Upper lobe of right lung (tissue), 1 donor: ENCODE measurements at regions not wholly inside any gene's neighbourhood (a gene's known extent, or its start where the extent isn't known, plus 50 kb on each side); places are given as distances from the start of the nearest gene placed in this dataset.

ENCODE experiments used
- ATAC-seq: fragments of 200-7000 bp; cut with Tn5 transposase; one replicate; pipeline ENCODE4 v1.9.1; 2020; ENCODE audit warnings: mild to moderate bottlenecking, moderate library complexity
- DNase-seq: peaks from one replicate; pipeline ENCODE4 v3.0.0-alpha.2; 2020
- H3K27ac ChIP-seq: fragments of 200-600 bp; one replicate; pipeline ENCODE4 v1.8.0; 2022
- H3K27me3 ChIP-seq: fragments of 200-600 bp; one replicate; pipeline ENCODE4 v1.8.0; 2022; ENCODE audit warnings: mild to moderate bottlenecking
- H3K36me3 ChIP-seq: fragments of 200-600 bp; one replicate; pipeline ENCODE4 v1.8.0; 2022
- H3K4me1 ChIP-seq: fragments of 200-600 bp; one replicate; pipeline ENCODE4 v1.8.0; 2022
- H3K4me3 ChIP-seq: fragments of 200-600 bp; one replicate; pipeline ENCODE4 v1.8.0; 2022; ENCODE audit warnings: mild to moderate bottlenecking
- H3K9me3 ChIP-seq: fragments of 200-600 bp; one replicate; pipeline ENCODE4 v1.8.0; 2022
- CTCF ChIP-seq: fragments of 200-600 bp; IDR thresholded peaks from one replicate; pipeline ENCODE4 v1.8.0; 2022; ENCODE audit warnings: antibody characterized with exemption
- intact Hi-C: fragments of 100-400 bp; cut with DNase I; formaldehyde crosslinking; loops from one replicate; pipeline ENCODE4 v1.11.0; 2022
- donor health status: DM: no; HTN: yes; CAD: no; lungs with severe emphysema.

- intact Hi-C loops: no loop called here
- Histone ChIP-seq H3K27ac (no peak overlapping the region), H3K4me1 (no peaks in the 10 kb centered on the region), H3K9me3 (no peaks in the 10 kb centered on the region), H3K27me3 (no peaks in the 10 kb centered on the region), H3K36me3 (no peaks in the 10 kb centered on the region), H3K4me3 (no peak overlapping the region)
- ATAC-seq (no peak), DNase-seq (no peak)
- TF ChIP-seq CTCF: no peak
Measured at GRCh38 chr3:84023842-84024241, 934.9 kb upstream of the CADM2 start.

GRCh38 chr3:84039099-84039498 lies 919.7 kb upstream of the CADM2 start:
- no peak overlapping the region for H3K27ac ChIP-seq
- DNase-seq (no peak), ATAC-seq (no peak)
- no peaks in the 10 kb centered on the region for H3K9me3 ChIP-seq
- H3K36me3 ChIP-seq: no peaks in the 10 kb centered on the region
- H3K27me3 ChIP-seq: no peaks in the 10 kb centered on the region
- no peak for TF ChIP-seq CTCF
- no peak overlapping the region for H3K4me3 ChIP-seq
- no peaks in the 10 kb centered on the region for H3K4me1 ChIP-seq
- intact Hi-C loops: no loop called here

GRCh38 chr3:84042399-84043106 lies 916.2 kb upstream of the CADM2 start:
- Histone ChIP-seq H3K9me3 (no peaks in the 10 kb centered on the region), H3K36me3 (no peaks in the 10 kb centered on the region), H3K27me3 (no peaks in the 10 kb centered on the region), H3K4me1 (no peaks in the 10 kb centered on the region), H3K4me3 (no peak overlapping the region), H3K27ac (no peak overlapping the region)
- DNase-seq: no peak
- ATAC-seq: no peak
- intact Hi-C loops: no loop called here
- TF ChIP-seq CTCF: no peak

GRCh38 chr3:84066915-84067314 lies 891.9 kb upstream of the CADM2 start:
- H3K4me1 ChIP-seq: no peaks in the 10 kb centered on the region
- intact Hi-C loops: no loop called here
- no peaks in the 10 kb centered on the region for H3K27me3 ChIP-seq
- no peaks in the 10 kb centered on the region for H3K9me3 ChIP-seq
- H3K36me3 ChIP-seq: no peaks in the 10 kb centered on the region
- no peak for ATAC-seq
- H3K4me3 ChIP-seq: no peak overlapping the region
- TF ChIP-seq CTCF: no peak
- no peak overlapping the region for H3K27ac ChIP-seq
- DNase-seq: no peak

- intact Hi-C loops: no loop called here
- no peak for TF ChIP-seq CTCF
- Histone ChIP-seq H3K27me3 (no peaks in the 10 kb centered on the region), H3K27ac (no peak overlapping the region), H3K36me3 (no peaks in the 10 kb centered on the region), H3K4me1 (no peaks in the 10 kb centered on the region), H3K9me3 (no peaks in the 10 kb centered on the region), H3K4me3 (no peak overlapping the region)
- ATAC-seq (no peak), DNase-seq (no peak)
Measured at GRCh38 chr3:84073664-84074063, 885.1 kb upstream of the CADM2 start.

- no peak for TF ChIP-seq CTCF
- Histone ChIP-seq H3K27ac (no peak overlapping the region), H3K4me3 (no peak overlapping the region), H3K36me3 (no peaks in the 10 kb centered on the region), H3K9me3 (no peaks in the 10 kb centered on the region), H3K4me1 (no peaks in the 10 kb centered on the region), H3K27me3 (no peaks in the 10 kb centered on the region)
- no peak for DNase-seq
- ATAC-seq: no peak
- intact Hi-C loops: no loop called here
Measured at GRCh38 chr3:84074767-84075166, 884.0 kb upstream of the CADM2 start.
